Liver (tissue), 8 donors: ENCODE measurements at regions not wholly inside any gene's neighbourhood (a gene's known extent, or its start where the extent isn't known, plus 50 kb on each side); places are given as distances from the start of the nearest gene placed in this dataset.

Experiments
- DNase-seq: peaks from one replicate; pipeline ENCODE4 v3.0.0-alpha.2; 2017; ENCODE audit warnings: low spot score
- H3K27ac ChIP-seq, 2 donors: one replicate each; pipeline ENCODE4 v1.7.0; 2013; ENCODE audit warnings: inconsistent platforms in 2 of 2, low read length in 2 of 2, control low read depth in 1 of 2, low read depth in 1 of 2, mild to moderate bottlenecking in 1 of 2
- H3K27me3 ChIP-seq, 4 donors: one replicate each; pipeline versions ENCODE4 v1.6.1 to v1.7.0; 2013; ENCODE audit warnings: low read length in 3 of 4, inconsistent platforms in 1 of 4, mild to moderate bottlenecking in 1 of 4, moderate library complexity in 1 of 4; ENCODE audit not compliant: control insufficient read depth in 4 of 4, insufficient read depth in 4 of 4
- H3K36me3 ChIP-seq, 4 donors: one replicate each; pipeline versions ENCODE4 v1.6.1 to v1.7.0; 2013; ENCODE audit warnings: low read length in 3 of 4, mild to moderate bottlenecking in 3 of 4, low read depth in 1 of 4, moderate library complexity in 1 of 4; ENCODE audit not compliant: control insufficient read depth in 4 of 4, insufficient read depth in 3 of 4
- H3K4me1 ChIP-seq, 4 donors: one replicate each; pipeline versions ENCODE4 v1.6.1 to v1.7.0; 2013; ENCODE audit warnings: low read length in 3 of 4, mild to moderate bottlenecking in 3 of 4, moderate library complexity in 1 of 4; ENCODE audit not compliant: control insufficient read depth in 4 of 4, insufficient read depth in 4 of 4
- H3K4me3 ChIP-seq, 3 donors: one replicate each; pipeline versions ENCODE4 v1.6.1 to v1.7.0; 2013; ENCODE audit warnings: low read length in 3 of 3, control low read depth in 1 of 3, low read depth in 1 of 3, mild to moderate bottlenecking in 1 of 3
- H3K9ac ChIP-seq, 2 donors: one replicate each; pipeline ENCODE4 v1.7.0; 2013; ENCODE audit warnings: low read length in 2 of 2, mild to moderate bottlenecking in 2 of 2, moderate library complexity in 2 of 2, control low read depth in 1 of 2, low read depth in 1 of 2
- H3K9me3 ChIP-seq, 4 donors: one replicate each; pipeline versions ENCODE4 v1.6.1 to v1.7.0; 2013; ENCODE audit warnings: low read length in 3 of 4; ENCODE audit not compliant: control insufficient read depth in 4 of 4
- CTCF ChIP-seq: fragments of 150-350 bp; IDR thresholded peaks from 2 replicates; pipeline ENCODE4 v1.5.1; 2017; ENCODE audit warnings: improper control_type of control experiment, low read depth, low read length; ENCODE audit not compliant: missing input control
- FOXA1 ChIP-seq: IDR thresholded peaks from 2 replicates; pipeline ENCODE4 v1.6.1; 2016; ENCODE audit warnings: antibody characterized with exemption
- HNF4G ChIP-seq: IDR thresholded peaks from 2 replicates; pipeline ENCODE4 v1.6.1; 2016; ENCODE audit warnings: antibody characterized with exemption
- JUND ChIP-seq, 2 donors: IDR thresholded peaks; 2 replicates each; pipeline ENCODE4 v1.6.1; 2016; ENCODE audit warnings: antibody characterized with exemption in 2 of 2
- RXRA ChIP-seq, 2 donors: IDR thresholded peaks; 2 replicates each; pipeline ENCODE4 v1.6.1; 2017 to 2018; ENCODE audit warnings: antibody characterized with exemption in 2 of 2, mild to moderate bottlenecking in 1 of 2
- TAF1 ChIP-seq: conservative IDR thresholded peaks from 2 replicates; pipeline ENCODE4 v1.6.1; 2016; ENCODE audit warnings: antibody characterized with exemption, mild to moderate bottlenecking
- ZBTB33 ChIP-seq: IDR thresholded peaks from 2 replicates; pipeline ENCODE4 v1.6.1; 2016; ENCODE audit warnings: antibody characterized with exemption
- WGBS: extraction: QIAGEN DNeasy Blood & Tissue Kit; methylation state at CpG from one replicate; pipeline ENCODE4 v1.1.7; 2013; 5-methylcytosine and 5-hydroxymethylcytosine counted together
- TF ChIP-seq, protein P1 (sequence below): IDR thresholded peaks from 2 replicates; pipeline ENCODE4 v1.6.1; 2016; ENCODE audit warnings: antibody characterized with exemption
- TF ChIP-seq, protein P2 (sequence below): IDR thresholded peaks from 2 replicates; pipeline ENCODE4 v1.6.1; 2016; ENCODE audit warnings: antibody characterized with exemption, mild to moderate bottlenecking
- donor health status: healthy.
- donor health status: healthy.
- donor health status: healthy.
- donor health status: healthy.
- donor health status: healthy.

GRCh38 chr18:75635096-75635495 is 207.6 kb upstream of the SMIM21 start:
- H3K27me3 ChIP-seq: peaks cover 0 to 3% (median 0%) of the 10 kb centered on the region in 4 donors
- no peak for TF ChIP-seq ZBTB33
- no peak for TF ChIP-seq CTCF
- TF ChIP-seq, protein P1, sequence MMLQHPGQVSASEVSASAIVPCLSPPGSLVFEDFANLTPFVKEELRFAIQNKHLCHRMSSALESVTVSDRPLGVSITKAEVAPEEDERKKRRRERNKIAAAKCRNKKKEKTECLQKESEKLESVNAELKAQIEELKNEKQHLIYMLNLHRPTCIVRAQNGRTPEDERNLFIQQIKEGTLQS: no peak
- TF ChIP-seq FOXA1: no peak
- no peak for TF ChIP-seq JUND (IDR thresholded peaks at IDR 0.05)
- H3K4me1 ChIP-seq: no peaks in the 10 kb centered on the region
- no peak overlapping the region for H3K9ac ChIP-seq
- H3K27ac ChIP-seq: no peak overlapping the region
- no peaks in the 10 kb centered on the region for H3K36me3 ChIP-seq
- H3K4me3 ChIP-seq: no peak overlapping the region
- DNase-seq: no peak
- 72% methylated on average over 5 of the region's 5 CpGs for WGBS
- peaks cover 0 to 2% (median 0%) of the 10 kb centered on the region in 4 donors for H3K9me3 ChIP-seq

DNA sequence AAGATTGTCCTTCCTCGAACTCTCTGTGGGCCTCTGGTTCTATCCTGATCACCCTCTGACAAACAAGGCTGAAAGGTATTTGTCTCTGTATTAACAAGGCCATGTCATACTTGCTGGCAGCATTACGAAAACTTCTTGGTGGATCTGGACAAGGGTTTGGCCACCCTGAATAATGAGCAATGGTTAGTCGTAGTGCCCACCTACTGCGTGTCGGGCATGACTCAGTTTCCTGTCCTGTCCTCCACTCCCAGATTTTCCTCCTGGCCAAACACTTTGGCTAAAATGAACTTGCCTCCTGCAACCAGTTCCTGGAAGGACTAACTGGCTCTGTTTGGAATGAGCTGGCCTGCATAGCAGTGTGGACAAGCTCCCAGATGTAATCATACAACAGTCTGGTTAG is 198.5 kb upstream of the SMIM21 start:
- TF ChIP-seq FOXA1 (no peak), JUND (IDR thresholded peaks at IDR 0.05) (no peak), HNF4G (no peak), TAF1 (no peak)
- Histone ChIP-seq H3K9ac (no peak overlapping the region), H3K4me1 (no peaks in the 10 kb centered on the region), H3K36me3 (no peaks in the 10 kb centered on the region), H3K27me3 (peaks cover 0 to 2% (median 0%) of the 10 kb centered on the region in 4 donors), H3K27ac (no peak overlapping the region), H3K9me3 (no peaks in the 10 kb centered on the region), H3K4me3 (no peak overlapping the region)
- no peak for DNase-seq
- WGBS: 78% methylated on average over 5 of the region's 5 CpGs

DNA sequence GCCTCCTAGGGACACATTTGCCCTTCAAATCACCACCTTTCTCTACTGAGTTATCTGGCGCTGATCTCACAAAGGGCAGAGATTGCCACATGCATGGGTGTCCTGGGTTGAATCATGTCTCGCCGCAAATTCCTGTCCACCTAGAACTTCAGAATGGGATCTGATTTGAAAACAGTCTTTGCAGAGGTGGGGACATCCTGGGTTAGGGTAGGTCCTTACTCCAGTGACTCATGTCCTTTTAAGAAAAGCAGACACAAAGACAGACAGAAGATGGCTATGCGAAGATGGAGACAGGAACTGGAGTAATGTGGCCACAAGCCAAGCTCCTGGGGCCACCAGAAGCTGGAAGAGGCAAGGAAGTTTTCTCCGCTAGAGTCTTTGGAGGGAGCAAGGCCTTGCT is 197.4 kb upstream of the SMIM21 start:
- Histone ChIP-seq H3K9me3 (no peaks in the 10 kb centered on the region), H3K4me1 (no peaks in the 10 kb centered on the region), H3K4me3 (no peak overlapping the region), H3K9ac (no peak overlapping the region), H3K27ac (no peak overlapping the region), H3K36me3 (no peaks in the 10 kb centered on the region), H3K27me3 (peaks cover 0 to 3% (median under 1%) of the 10 kb centered on the region in 4 donors)
- 89% methylated on average over 5 of the region's 5 CpGs for WGBS
- TF ChIP-seq, protein P2, sequence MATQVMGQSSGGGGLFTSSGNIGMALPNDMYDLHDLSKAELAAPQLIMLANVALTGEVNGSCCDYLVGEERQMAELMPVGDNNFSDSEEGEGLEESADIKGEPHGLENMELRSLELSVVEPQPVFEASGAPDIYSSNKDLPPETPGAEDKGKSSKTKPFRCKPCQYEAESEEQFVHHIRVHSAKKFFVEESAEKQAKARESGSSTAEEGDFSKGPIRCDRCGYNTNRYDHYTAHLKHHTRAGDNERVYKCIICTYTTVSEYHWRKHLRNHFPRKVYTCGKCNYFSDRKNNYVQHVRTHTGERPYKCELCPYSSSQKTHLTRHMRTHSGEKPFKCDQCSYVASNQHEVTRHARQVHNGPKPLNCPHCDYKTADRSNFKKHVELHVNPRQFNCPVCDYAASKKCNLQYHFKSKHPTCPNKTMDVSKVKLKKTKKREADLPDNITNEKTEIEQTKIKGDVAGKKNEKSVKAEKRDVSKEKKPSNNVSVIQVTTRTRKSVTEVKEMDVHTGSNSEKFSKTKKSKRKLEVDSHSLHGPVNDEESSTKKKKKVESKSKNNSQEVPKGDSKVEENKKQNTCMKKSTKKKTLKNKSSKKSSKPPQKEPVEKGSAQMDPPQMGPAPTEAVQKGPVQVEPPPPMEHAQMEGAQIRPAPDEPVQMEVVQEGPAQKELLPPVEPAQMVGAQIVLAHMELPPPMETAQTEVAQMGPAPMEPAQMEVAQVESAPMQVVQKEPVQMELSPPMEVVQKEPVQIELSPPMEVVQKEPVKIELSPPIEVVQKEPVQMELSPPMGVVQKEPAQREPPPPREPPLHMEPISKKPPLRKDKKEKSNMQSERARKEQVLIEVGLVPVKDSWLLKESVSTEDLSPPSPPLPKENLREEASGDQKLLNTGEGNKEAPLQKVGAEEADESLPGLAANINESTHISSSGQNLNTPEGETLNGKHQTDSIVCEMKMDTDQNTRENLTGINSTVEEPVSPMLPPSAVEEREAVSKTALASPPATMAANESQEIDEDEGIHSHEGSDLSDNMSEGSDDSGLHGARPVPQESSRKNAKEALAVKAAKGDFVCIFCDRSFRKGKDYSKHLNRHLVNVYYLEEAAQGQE: no peak
- TF ChIP-seq RXRA (IDR thresholded peaks at IDR 0.05) (no peak), FOXA1 (no peak), CTCF (no peak), TAF1 (no peak)
- no peak for DNase-seq
